HL-60 (cell line): ENCODE measurements at regions not wholly inside any gene's neighbourhood (a gene's known extent, or its start where the extent isn't known, plus 50 kb on each side); places are given as distances from the start of the nearest gene placed in this dataset.

Experiments
- CTCF ChIP-seq: IDR thresholded peaks from one replicate; pipeline ENCODE4 v1.5.1; 2011; ENCODE audit warnings: low read length, control low read depth, inconsistent platforms; ENCODE audit not compliant: insufficient read depth
- POLR2AphosphoS5 ChIP-seq: IDR thresholded peaks from 2 replicates; pipeline ENCODE4 v1.6.1; 2012; ENCODE audit warnings: low read depth

GRCh38 chr9:546235-546634 is 295.3 kb upstream of the DMRT1 start:
- no peak for TF ChIP-seq CTCF
- TF ChIP-seq POLR2AphosphoS5: no peak
